ENCODE measurements at regions not wholly inside any gene's neighbourhood (a gene's known extent, or its start where the extent isn't known, plus 50 kb on each side); places are given as distances from the start of the nearest gene placed in this dataset.
"Not testable (repeated sequence)": the region's sequence is repeated elsewhere in the genome, so short reads cannot be mapped to it uniquely, and the experiment has no call there.

GRCh38 chr10:33695536-33695935 lies 361.1 kb upstream of the NRP1 start:
- Histone ChIP-seq H3K36me3 (no peaks in the 10 kb centered on the region), H3K4me1 (no peaks in the 10 kb centered on the region), H3K4me3 (no peak overlapping the region), H3K9me3 (peaks cover 0 to 2% (median 0%) of the 10 kb centered on the region in 4 donors), H3K27ac (no peak overlapping the region), H3K27me3 (no peaks in the 10 kb centered on the region)
- 92 to 93% methylated on average over 5 of the region's 5 CpGs for WGBS, 2 donors
- no peak for TF ChIP-seq POLR2AphosphoS5 (IDR thresholded peaks at IDR 0.05)
- TF ChIP-seq EP300 (IDR thresholded peaks at IDR 0.05), result no peak
- TF ChIP-seq POLR2A (IDR thresholded peaks at IDR 0.05), result no peak
- TF ChIP-seq CTCF (IDR thresholded peaks at IDR 0.05), result no peak
- no peak for DNase-seq
- intact Hi-C loops (cut with DNase I), result no loop called here

GRCh38 chr10:33690536-33690935 lies 356.1 kb upstream of the NRP1 start:
- DNase-seq; intact Hi-C loops (cut with DNase I); H3K4me1 ChIP-seq; H3K4me3 ChIP-seq; H3K27me3 ChIP-seq; H3K27ac ChIP-seq; H3K36me3 ChIP-seq; H3K9me3 ChIP-seq: not testable (repeated sequence)
- 95 to 99% methylated on average over 2 of the region's 2 CpGs for WGBS, 2 donors

GRCh38 chr10:33688506-33688905 lies 354.0 kb upstream of the NRP1 start:
- Histone ChIP-seq H3K4me3 (no peak overlapping the region), H3K9me3 (peaks cover 0 to 6% (median 2%) of the 10 kb centered on the region in 4 donors), H3K4me1 (no peaks in the 10 kb centered on the region), H3K36me3 (no peaks in the 10 kb centered on the region), H3K27ac (no peak overlapping the region), H3K27me3 (no peaks in the 10 kb centered on the region)
- 80 to 81% methylated on average over 2 of the region's 2 CpGs for WGBS, 2 donors
- no peak for DNase-seq
- intact Hi-C loops (cut with DNase I), result no loop called here
- no peak for TF ChIP-seq CTCF (IDR thresholded peaks at IDR 0.05)
- no peak for TF ChIP-seq POLR2AphosphoS5 (IDR thresholded peaks at IDR 0.05)
- no peak for TF ChIP-seq POLR2A (IDR thresholded peaks at IDR 0.05)
- TF ChIP-seq EP300 (IDR thresholded peaks at IDR 0.05), result no peak

- TF ChIP-seq EP300 (IDR thresholded peaks at IDR 0.05), result no peak
- TF ChIP-seq POLR2A (IDR thresholded peaks at IDR 0.05), result no peak
- TF ChIP-seq CTCF (IDR thresholded peaks at IDR 0.05), result no peak
- no peak for TF ChIP-seq POLR2AphosphoS5 (IDR thresholded peaks at IDR 0.05)
- no peak overlapping the region for H3K27ac ChIP-seq
- H3K4me3 ChIP-seq, result no peak overlapping the region
- WGBS, 2 donors, result 83 to 91% methylated on average over 2 of the region's 2 CpGs
- intact Hi-C loops (cut with DNase I), result no loop called here
- H3K4me1 ChIP-seq, result no peaks in the 10 kb centered on the region
- H3K36me3 ChIP-seq, result no peaks in the 10 kb centered on the region
- no peak for DNase-seq
- H3K9me3 ChIP-seq, result peaks cover 0 to 6% (median 0%) of the 10 kb centered on the region in 4 donors
- no peaks in the 10 kb centered on the region for H3K27me3 ChIP-seq
These were observed 349.7 kb upstream of the NRP1 start for GRCh38 chr10:33684211-33684611.

DNA sequence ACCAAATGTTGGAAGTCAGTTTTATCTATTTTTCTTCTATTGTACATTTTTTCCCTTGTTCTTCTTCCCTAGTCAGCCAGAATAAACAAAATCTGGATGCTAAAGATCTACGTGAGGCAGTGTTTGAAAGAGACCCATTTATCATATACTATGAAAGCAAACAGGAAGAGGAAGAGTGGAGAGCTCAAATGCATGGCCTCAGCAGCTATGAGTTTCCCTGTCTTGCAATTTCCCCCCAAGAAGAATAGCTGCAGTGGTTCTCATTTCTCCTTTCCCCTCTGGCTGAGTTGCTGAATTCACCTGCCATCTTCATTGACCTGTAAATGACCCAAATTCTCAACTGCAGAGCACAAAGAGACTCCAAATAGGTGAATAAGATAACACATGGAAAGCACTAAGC lies 347.1 kb upstream of the NRP1 start:
- intact Hi-C loops (cut with DNase I), result no loop called here
- no peak for DNase-seq
- TF ChIP-seq POLR2AphosphoS5 (IDR thresholded peaks at IDR 0.05) (no peak), CTCF (IDR thresholded peaks at IDR 0.05) (no peak)
- Histone ChIP-seq H3K36me3 (no peaks in the 10 kb centered on the region), H3K27me3 (no peaks in the 10 kb centered on the region), H3K4me3 (no peak overlapping the region), H3K4me1 (no peaks in the 10 kb centered on the region), H3K27ac (no peak overlapping the region), H3K9me3 (peaks cover 0 to 3% (median 0%) of the 10 kb centered on the region in 4 donors)
- WGBS, 2 donors, result 55 to 88% methylated on average over 1 of the region's 1 CpG

Data from sigmoid colon (tissue), 6 donors.